Inflammatory macrophage (primary cell): ENCODE measurements at regions not wholly inside any gene's neighbourhood (a gene's known extent, or its start where the extent isn't known, plus 50 kb on each side); places are given as distances from the start of the nearest gene placed in this dataset.
A peak's percentile ranks its signal among the peaks of the same experiment; 100 is the strongest.
"Not testable (repeated sequence)": the region's sequence is repeated elsewhere in the genome, so short reads cannot be mapped to it uniquely, and the experiment has no call there.

ENCODE experiments used
- DNase-seq, 2 donors: peaks; one replicate each; pipeline ENCODE4 v3.0.0-alpha.2; 2020 to 2022

- no peak for DNase-seq
These were observed 75.7 kb upstream of the BNIP2 start for GRCh38 chr15:59764775-59765174.

- DNase-seq, result no peak
These were observed 73.4 kb upstream of the BNIP2 start for GRCh38 chr15:59762558-59762957.

GRCh38 chr15:59760256-59760655 is 71.1 kb upstream of the BNIP2 start:
- DNase-seq, result not testable (repeated sequence)

GRCh38 chr15:59751552-59752413 is 62.7 kb upstream of the BNIP2 start:
- DNase-seq, result no peak

- no peak for DNase-seq
These were observed 57.7 kb upstream of the BNIP2 start for GRCh38 chr15:59746777-59747176.

GRCh38 chr15:59741274-59741906 is 52.3 kb upstream of the BNIP2 start:
- DNase-seq, result peak in 1 of 2 donors; percentile 4

GRCh38 chr15:59739557-59740186 is 50.6 kb upstream of the BNIP2 start:
- DNase-seq, result no peak
